SK-N-SH treated with all-trans-retinoic acid at 6 μM for 48 hours (cell line): ENCODE measurements at regions not wholly inside any gene's neighbourhood (a gene's known extent, or its start where the extent isn't known, plus 50 kb on each side); places are given as distances from the start of the nearest gene placed in this dataset.
"Not testable (repeated sequence)": the region's sequence is repeated elsewhere in the genome, so short reads cannot be mapped to it uniquely, and the experiment has no call there.

Source experiments
- ATAC-seq: fragments of 200-7000 bp; cut with Tn5 transposase; 3 replicates; pipeline ENCODE4 v1.9.1; 2020; ENCODE audit warnings: mild to moderate bottlenecking, moderate library complexity
- ARNTL ChIP-seq: fragments of 450-650 bp; formaldehyde crosslinking; IDR thresholded peaks from 2 replicates; pipeline ENCODE4 v1.5.0; 2020; ENCODE audit warnings: low read depth, mild to moderate bottlenecking, moderate library complexity, borderline replicate concordance
- BACH2 ChIP-seq: fragments of 250-450 bp; sonication (Bioruptor Pico); IDR thresholded peaks from 2 replicates; pipeline ENCODE4 v1.9.0; 2021; ENCODE audit warnings: mild to moderate bottlenecking, borderline replicate concordance
- CREB5 ChIP-seq: fragments of 250-450 bp; sonication (Bioruptor Pico); IDR thresholded peaks from 2 replicates; pipeline ENCODE4 v1.5.1; 2020; ENCODE audit warnings: low read depth, mild to moderate bottlenecking, moderate library complexity
- CSDC2 ChIP-seq: fragments of 250-450 bp; sonication (Bioruptor Pico); IDR thresholded peaks from 2 replicates; pipeline ENCODE4 v1.5.0; 2020; ENCODE audit warnings: mild to moderate bottlenecking, moderate library complexity
- ESRRG ChIP-seq: fragments of 250-450 bp; sonication (Bioruptor Pico); IDR thresholded peaks from 2 replicates; pipeline ENCODE4 v1.6.1; 2021; ENCODE audit warnings: mild to moderate bottlenecking
- GLIS3 ChIP-seq: fragments of 250-450 bp; sonication (Bioruptor Pico); IDR thresholded peaks from 2 replicates; pipeline ENCODE4 v1.5.0; 2020; ENCODE audit warnings: mild to moderate bottlenecking, moderate library complexity
- ISL1 ChIP-seq: fragments of 250-450 bp; sonication (Bioruptor Pico); IDR thresholded peaks from 2 replicates; pipeline ENCODE4 v2.1.2; 2022; ENCODE audit warnings: mild to moderate bottlenecking, moderate library complexity
- OSR1 ChIP-seq: fragments of 250-450 bp; sonication (Bioruptor Pico); IDR thresholded peaks from 2 replicates; pipeline ENCODE4 v1.8.0; 2022; ENCODE audit warnings: moderate library complexity, mild to moderate bottlenecking, inconsistent platforms
- PATZ1 ChIP-seq: fragments of 250-450 bp; sonication (Bioruptor Pico); IDR thresholded peaks from 2 replicates; pipeline ENCODE4 v1.8.0; 2020; ENCODE audit warnings: mild to moderate bottlenecking, moderate library complexity, borderline replicate concordance
- PPARA ChIP-seq: fragments of 250-450 bp; sonication (Bioruptor Pico); IDR thresholded peaks from 2 replicates; pipeline ENCODE4 v1.5.0; 2020; ENCODE audit warnings: mild to moderate bottlenecking, borderline replicate concordance
- RARB ChIP-seq: fragments of 250-450 bp; sonication (Bioruptor Pico); IDR thresholded peaks from 2 replicates; pipeline ENCODE4 v1.8.0; 2021; ENCODE audit warnings: mild to moderate bottlenecking, moderate library complexity
- TCF4 ChIP-seq: fragments of 250-450 bp; sonication (Bioruptor Pico); IDR thresholded peaks from 2 replicates; pipeline ENCODE4 v1.8.0; 2021; ENCODE audit warnings: mild to moderate bottlenecking, moderate library complexity, borderline replicate concordance
- TOX ChIP-seq: fragments of 250-450 bp; sonication (Bioruptor Pico); IDR thresholded peaks from 2 replicates; pipeline ENCODE4 v1.8.0; 2021; ENCODE audit warnings: mild to moderate bottlenecking, moderate library complexity, borderline replicate concordance
- TSHZ2 ChIP-seq: fragments of 250-450 bp; sonication (Bioruptor Pico); IDR thresholded peaks from 2 replicates; pipeline ENCODE4 v1.5.0; 2020; ENCODE audit warnings: mild to moderate bottlenecking, moderate library complexity
- ZC3H10 ChIP-seq: fragments of 250-450 bp; sonication (Bioruptor Pico); IDR thresholded peaks from 2 replicates; pipeline ENCODE4 v1.5.1; 2021; ENCODE audit warnings: mild to moderate bottlenecking, moderate library complexity
- ZFP3 ChIP-seq: fragments of 250-450 bp; sonication (Bioruptor Pico); IDR thresholded peaks from 2 replicates; pipeline ENCODE4 v1.5.0; 2020; ENCODE audit warnings: mild to moderate bottlenecking, moderate library complexity
- ZNF70 ChIP-seq: fragments of 450-650 bp; formaldehyde crosslinking; IDR thresholded peaks from 2 replicates; pipeline ENCODE4 v1.5.0; 2020; ENCODE audit warnings: mild to moderate bottlenecking, moderate library complexity
- ZNF8 ChIP-seq: fragments of 450-650 bp; formaldehyde crosslinking; IDR thresholded peaks from 2 replicates; pipeline ENCODE4 v1.5.0; 2020; ENCODE audit warnings: mild to moderate bottlenecking, moderate library complexity

GRCh38 chr1:81730881-81731280 lies 69.9 kb upstream of the ADGRL2 start:
- ATAC-seq, result no peak
- TF ChIP-seq OSR1 (CRISPR knock-in tag) (no peak), ZC3H10 (CRISPR knock-in tag) (no peak), ARNTL (CRISPR knock-in tag) (no peak), GLIS3 (CRISPR knock-in tag) (no peak), BACH2 (CRISPR knock-in tag) (no peak), ZFP3 (CRISPR knock-in tag) (no peak), TCF4 (CRISPR knock-in tag) (no peak), RARB (no peak), ESRRG (no peak), CREB5 (no peak), PPARA (no peak), ISL1 (CRISPR knock-in tag) (no peak), PATZ1 (CRISPR knock-in tag) (no peak), ZNF70 (CRISPR knock-in tag) (no peak), CSDC2 (no peak)

- ATAC-seq, result not testable (repeated sequence)
Measured at GRCh38 chr1:81730299-81730698, 70.4 kb upstream of the ADGRL2 start.

GRCh38 chr1:81729818-81730217 lies 70.9 kb upstream of the ADGRL2 start:
- TF ChIP-seq CSDC2 (no peak), GLIS3 (CRISPR knock-in tag) (no peak), PATZ1 (CRISPR knock-in tag) (no peak), ZFP3 (CRISPR knock-in tag) (no peak), OSR1 (CRISPR knock-in tag) (no peak), TOX (CRISPR knock-in tag) (no peak), ZNF8 (CRISPR knock-in tag) (no peak), CREB5 (no peak)
- ATAC-seq, result no peak

GRCh38 chr1:81729239-81729638 lies 71.5 kb upstream of the ADGRL2 start:
- ATAC-seq, result no peak
- no peak for TF ChIP-seq CSDC2
- no peak for TF ChIP-seq TOX (CRISPR knock-in tag)
- TF ChIP-seq ZNF70 (CRISPR knock-in tag), result no peak
- TF ChIP-seq ZC3H10 (CRISPR knock-in tag), result no peak
- TF ChIP-seq ARNTL (CRISPR knock-in tag), result no peak
- no peak for TF ChIP-seq BACH2 (CRISPR knock-in tag)
- TF ChIP-seq TSHZ2 (CRISPR knock-in tag), result no peak
